ENCODE measurements at regions not wholly inside any gene's neighbourhood (a gene's known extent, or its start where the extent isn't known, plus 50 kb on each side); places are given as distances from the start of the nearest gene placed in this dataset.

GRCh38 chr5:173777674-173778073 is 110.5 kb upstream of the CPEB4 start:
- TF ChIP-seq, protein P1, sequence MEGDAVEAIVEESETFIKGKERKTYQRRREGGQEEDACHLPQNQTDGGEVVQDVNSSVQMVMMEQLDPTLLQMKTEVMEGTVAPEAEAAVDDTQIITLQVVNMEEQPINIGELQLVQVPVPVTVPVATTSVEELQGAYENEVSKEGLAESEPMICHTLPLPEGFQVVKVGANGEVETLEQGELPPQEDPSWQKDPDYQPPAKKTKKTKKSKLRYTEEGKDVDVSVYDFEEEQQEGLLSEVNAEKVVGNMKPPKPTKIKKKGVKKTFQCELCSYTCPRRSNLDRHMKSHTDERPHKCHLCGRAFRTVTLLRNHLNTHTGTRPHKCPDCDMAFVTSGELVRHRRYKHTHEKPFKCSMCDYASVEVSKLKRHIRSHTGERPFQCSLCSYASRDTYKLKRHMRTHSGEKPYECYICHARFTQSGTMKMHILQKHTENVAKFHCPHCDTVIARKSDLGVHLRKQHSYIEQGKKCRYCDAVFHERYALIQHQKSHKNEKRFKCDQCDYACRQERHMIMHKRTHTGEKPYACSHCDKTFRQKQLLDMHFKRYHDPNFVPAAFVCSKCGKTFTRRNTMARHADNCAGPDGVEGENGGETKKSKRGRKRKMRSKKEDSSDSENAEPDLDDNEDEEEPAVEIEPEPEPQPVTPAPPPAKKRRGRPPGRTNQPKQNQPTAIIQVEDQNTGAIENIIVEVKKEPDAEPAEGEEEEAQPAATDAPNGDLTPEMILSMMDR (IDR thresholded peaks at IDR 0.05; ENCODE audit: control extremely low read depth, extremely low read depth), result no peak
- Histone ChIP-seq H3K27me3 (ENCODE audit: control insufficient read depth in 3 of 3, insufficient read depth in 3 of 3, low read length in 2 of 3) (no peaks in the 10 kb centered on the region), H3K9ac (ENCODE audit: insufficient read depth in 1 of 2, low read length in 2 of 2) (no peak overlapping the region), H3K36me3 (ENCODE audit: control insufficient read depth in 4 of 4, insufficient read depth in 4 of 4, low read length in 4 of 4) (no peaks in the 10 kb centered on the region), H3K9me3 (ENCODE audit: control insufficient read depth in 4 of 4, insufficient read depth in 3 of 4, low read length in 3 of 4) (no peaks in the 10 kb centered on the region), H3K27ac (ENCODE audit: low read depth in 1 of 2, low read length in 1 of 2) (peak overlapping the region in 1 of 2 donors; percentile 32), H3K4me3 (no peak overlapping the region), H3K4me1 (ENCODE audit: control insufficient read depth in 5 of 5, insufficient read depth in 5 of 5, low read length in 5 of 5) (peaks cover 0 to 10% (median 3%) of the 10 kb centered on the region in 5 donors)
- DNase-seq, result no peak
- no peak for ATAC-seq (ENCODE audit: insufficient read depth, low FRiP score)
- 83 to 88% methylated on average over 3 of the region's 3 CpGs for WGBS, 2 donors

DNA sequence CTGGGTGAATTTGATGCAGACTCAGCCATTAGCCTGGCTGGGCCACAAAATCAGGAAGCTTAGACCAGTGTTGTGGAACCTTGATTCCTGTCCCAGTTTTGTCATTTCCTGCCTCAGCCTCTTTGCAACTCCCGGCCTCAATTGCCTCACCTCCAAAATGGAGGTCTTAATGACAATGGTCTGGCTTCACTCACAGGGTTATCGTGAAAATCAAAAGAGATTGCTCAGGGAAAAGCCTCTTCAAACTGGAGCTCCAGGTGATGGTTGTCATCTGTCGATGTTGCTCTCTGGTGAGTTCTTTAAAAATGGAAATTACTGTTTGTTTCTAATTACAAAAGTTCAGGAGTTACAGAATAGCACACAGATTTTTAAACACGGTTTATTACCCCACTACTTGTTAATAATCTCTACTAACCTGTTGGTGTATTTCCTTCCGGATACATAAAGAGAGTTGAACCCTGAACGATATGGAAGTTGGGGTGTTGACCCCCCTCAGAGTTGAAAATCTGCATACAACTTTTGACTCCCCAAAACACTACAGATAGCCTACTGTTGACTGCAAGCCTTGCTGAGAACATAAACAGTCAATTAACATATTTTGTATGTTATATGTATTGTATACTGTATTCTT is 109.9 kb upstream of the CPEB4 start:
- Histone ChIP-seq H3K9me3 (ENCODE audit: control insufficient read depth in 4 of 4, insufficient read depth in 3 of 4, low read length in 3 of 4) (no peaks in the 10 kb centered on the region), H3K4me3 (no peak overlapping the region), H3K9ac (ENCODE audit: insufficient read depth in 1 of 2, low read length in 2 of 2) (no peak overlapping the region), H3K27me3 (ENCODE audit: control insufficient read depth in 3 of 3, insufficient read depth in 3 of 3, low read length in 2 of 3) (no peaks in the 10 kb centered on the region), H3K4me1 (ENCODE audit: control insufficient read depth in 5 of 5, insufficient read depth in 5 of 5, low read length in 5 of 5) (peaks cover 0 to 11% (median 3%) of the 10 kb centered on the region in 5 donors), H3K36me3 (ENCODE audit: control insufficient read depth in 4 of 4, insufficient read depth in 4 of 4, low read length in 4 of 4) (no peaks in the 10 kb centered on the region), H3K27ac (ENCODE audit: low read depth in 1 of 2, low read length in 1 of 2) (peak overlapping the region in 1 of 2 donors; percentile 32)
- TF ChIP-seq, protein P1 (IDR thresholded peaks at IDR 0.05; ENCODE audit: control extremely low read depth, extremely low read depth), result no peak
- ATAC-seq (ENCODE audit: insufficient read depth, low FRiP score), result peak; percentile 14
- DNase-seq, result no peak
- 46 to 67% methylated on average over 6 of the region's 6 CpGs for WGBS, 2 donors

GRCh38 chr5:173778784-173779304 is 109.3 kb upstream of the CPEB4 start:
- no peak for DNase-seq
- Histone ChIP-seq H3K4me3 (no peak overlapping the region), H3K9ac (ENCODE audit: insufficient read depth in 1 of 2, low read length in 2 of 2) (no peak overlapping the region), H3K27me3 (ENCODE audit: control insufficient read depth in 3 of 3, insufficient read depth in 3 of 3, low read length in 2 of 3) (no peaks in the 10 kb centered on the region), H3K4me1 (ENCODE audit: control insufficient read depth in 5 of 5, insufficient read depth in 5 of 5, low read length in 5 of 5) (peaks cover 0 to 11% (median 3%) of the 10 kb centered on the region in 5 donors), H3K9me3 (ENCODE audit: control insufficient read depth in 4 of 4, insufficient read depth in 3 of 4, low read length in 3 of 4) (no peaks in the 10 kb centered on the region), H3K36me3 (ENCODE audit: control insufficient read depth in 4 of 4, insufficient read depth in 4 of 4, low read length in 4 of 4) (no peaks in the 10 kb centered on the region), H3K27ac (ENCODE audit: low read depth in 1 of 2, low read length in 1 of 2) (peak overlapping the region in 1 of 2 donors; percentile 67)
- 36 to 50% methylated on average over 5 of the region's 5 CpGs for WGBS, 2 donors
- TF ChIP-seq, protein P1 (IDR thresholded peaks at IDR 0.05; ENCODE audit: control extremely low read depth, extremely low read depth), result no peak
- peak; percentile 61 for ATAC-seq (ENCODE audit: insufficient read depth, low FRiP score)

Measured in lung (tissue), 11 donors.